HG03378 (cell line): ENCODE measurements at regions not wholly inside any gene's neighbourhood (a gene's known extent, or its start where the extent isn't known, plus 50 kb on each side); places are given as distances from the start of the nearest gene placed in this dataset.
"Not testable (repeated sequence)": the region's sequence is repeated elsewhere in the genome, so short reads cannot be mapped to it uniquely, and the experiment has no call there.

Experiments used
- ATAC-seq: cut with Tn5 transposase; IDR thresholded peaks from one replicate; pipeline ENCODE4 v1.9.1; 2021; ENCODE audit warnings: mild to moderate bottlenecking, moderate library complexity; ENCODE audit not compliant: unreplicated experiment

DNA sequence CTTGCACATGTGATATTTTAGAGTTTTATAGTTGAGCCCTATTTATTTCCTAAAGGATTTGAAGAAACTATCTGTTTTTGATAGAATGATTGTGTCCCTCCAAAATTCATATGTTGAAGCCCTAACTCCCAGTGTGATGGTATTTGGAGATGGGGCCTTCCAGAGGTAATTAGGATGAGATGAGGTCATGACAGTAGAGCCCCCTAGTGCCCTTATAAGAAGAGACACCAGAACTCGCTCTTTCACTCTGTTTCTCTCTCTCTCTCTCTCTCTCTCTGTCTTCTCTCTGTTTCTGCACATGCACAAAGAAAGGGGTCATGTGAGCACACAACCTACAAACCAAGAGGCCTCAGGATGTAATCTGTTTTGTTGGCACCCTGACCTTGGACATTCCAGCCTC lies 921.9 kb upstream of the DIAPH2 start:
- ATAC-seq: no peak

DNA sequence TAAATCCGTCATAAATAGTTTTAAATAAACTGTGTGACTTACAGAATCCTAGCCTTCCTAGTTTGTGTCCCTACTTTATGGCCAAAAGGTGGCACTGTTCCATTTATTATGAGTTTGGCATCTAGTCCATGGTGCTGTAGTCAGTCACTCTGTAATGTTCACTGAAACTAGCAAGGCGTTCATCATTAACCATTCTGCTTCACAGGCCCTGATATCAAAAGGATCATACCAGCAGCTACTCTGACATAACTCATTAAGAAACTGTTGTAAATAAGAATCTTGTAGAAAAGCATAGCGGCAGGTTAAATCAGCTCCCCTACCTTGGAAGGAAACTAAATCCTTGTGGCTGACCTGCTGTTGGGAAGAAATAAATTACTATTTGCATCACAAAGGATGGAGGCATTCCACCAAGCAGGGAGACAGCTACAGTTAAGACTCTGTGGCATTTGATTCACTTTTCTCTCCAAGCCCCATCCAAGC lies 919.6 kb upstream of the DIAPH2 start:
- peak; percentile 81 for ATAC-seq

DNA sequence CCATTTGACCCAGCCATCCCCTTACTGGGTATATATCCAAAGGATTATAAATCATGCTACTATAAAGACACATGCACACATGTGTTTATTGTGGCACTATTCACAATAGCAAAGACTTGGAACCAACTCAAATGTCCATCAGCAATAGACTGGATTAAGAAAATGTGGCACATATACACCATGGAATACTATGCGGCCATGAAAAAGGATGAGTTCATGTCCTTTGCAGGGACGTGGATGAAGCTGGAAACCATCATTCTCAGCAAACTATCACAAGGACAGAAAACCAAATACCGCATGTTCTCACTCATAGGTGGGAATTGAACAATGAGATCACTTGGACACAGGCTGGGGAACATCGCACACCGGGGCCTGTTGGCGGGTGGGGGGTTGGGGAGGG lies 913.4 kb upstream of the DIAPH2 start:
- not testable (repeated sequence) for ATAC-seq

DNA sequence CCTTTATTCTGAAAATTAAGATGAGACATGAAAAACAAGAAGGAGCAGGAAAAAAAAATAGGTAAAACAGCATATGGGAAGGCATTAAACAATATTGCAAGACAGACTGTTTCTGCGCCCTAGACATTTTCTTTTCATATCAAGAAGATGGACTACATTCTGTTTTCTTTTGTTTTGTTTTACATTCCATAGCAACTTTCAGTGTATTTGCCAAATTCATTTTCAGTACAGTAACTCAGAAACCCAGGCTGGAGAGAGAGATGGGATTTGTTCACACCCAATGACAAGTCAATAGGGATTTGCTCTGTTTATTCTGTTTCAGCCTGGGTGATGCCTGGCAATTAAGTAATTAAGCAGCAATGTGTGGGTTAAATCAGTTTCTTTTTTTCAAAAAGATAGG lies 892.8 kb upstream of the DIAPH2 start:
- ATAC-seq: no peak

DNA sequence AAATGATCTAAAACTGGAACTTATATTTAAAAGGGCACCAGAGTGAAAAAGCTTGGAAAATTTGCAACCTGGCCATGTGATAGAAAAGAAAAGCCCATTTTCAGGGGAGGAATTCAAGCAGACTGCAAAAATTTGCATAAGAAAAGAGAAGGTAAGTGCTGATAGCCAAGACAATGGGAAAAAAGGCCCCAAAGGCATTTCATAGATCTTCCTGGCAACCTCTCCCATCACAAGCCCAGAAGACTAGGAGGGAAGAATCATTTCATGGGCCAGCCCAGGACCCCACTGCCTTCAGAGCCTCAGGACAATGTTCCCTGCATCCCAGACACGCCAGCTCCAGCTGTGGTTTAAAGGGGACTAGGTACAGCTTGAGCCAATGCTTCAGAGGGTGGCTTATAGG lies 887.3 kb upstream of the DIAPH2 start:
- no peak for ATAC-seq

DNA sequence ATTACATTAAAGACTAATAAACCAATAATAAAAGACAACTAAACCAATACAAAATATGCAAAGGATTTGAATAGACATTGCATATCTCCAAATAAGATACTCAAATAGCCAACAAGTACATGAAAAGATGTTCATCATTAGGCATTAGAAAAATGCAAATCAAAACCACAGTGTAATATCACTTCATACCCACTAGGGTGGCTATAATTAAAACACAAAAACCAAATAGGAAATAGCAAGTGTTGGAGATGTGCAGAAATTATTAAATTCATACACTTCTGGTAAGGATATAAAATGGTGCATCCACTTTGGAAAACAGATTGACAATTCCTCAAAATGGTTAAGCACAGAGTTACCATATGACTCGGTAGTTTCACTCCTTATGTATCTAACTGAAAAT lies 860.8 kb upstream of the DIAPH2 start:
- no peak for ATAC-seq

DNA sequence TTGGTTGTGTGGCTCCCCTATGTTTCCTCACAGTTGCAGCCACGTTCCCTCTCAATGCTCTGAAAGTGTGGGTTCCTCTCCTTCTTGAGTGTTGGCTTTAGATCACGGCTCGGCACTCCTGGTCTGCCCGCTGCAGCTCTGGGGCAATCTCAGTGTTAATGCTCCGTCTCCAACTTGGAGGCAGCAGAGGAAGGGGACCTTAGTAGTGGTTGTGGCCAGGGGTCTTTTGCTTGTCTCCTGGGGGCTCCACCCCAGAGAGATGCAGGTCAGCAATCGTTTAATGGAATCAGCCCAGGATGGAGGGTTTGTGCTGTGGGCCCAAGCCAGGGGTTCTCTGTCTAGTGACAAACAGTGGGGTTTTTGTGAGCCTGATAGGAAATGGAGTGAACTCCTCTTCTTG lies 849.4 kb upstream of the DIAPH2 start:
- no peak for ATAC-seq

DNA sequence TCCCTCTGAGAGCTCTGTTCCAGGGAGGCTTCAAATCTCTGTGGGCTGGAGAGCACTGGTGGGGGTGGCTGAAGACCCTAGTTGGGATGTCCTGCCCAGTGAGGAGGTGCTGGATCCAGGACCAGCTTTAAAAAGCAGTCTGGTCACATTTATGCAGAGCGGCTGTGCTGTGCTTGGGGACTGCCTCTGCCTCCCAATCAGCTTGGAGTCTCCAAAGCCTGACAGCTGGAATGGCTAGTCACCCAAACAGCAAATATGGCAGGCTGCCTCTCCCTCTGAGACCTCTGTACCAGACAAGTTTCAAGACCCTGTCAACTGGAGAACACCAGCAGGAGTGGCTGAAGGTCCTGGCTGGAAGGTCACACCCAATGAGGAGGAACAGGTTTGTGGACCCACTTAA lies 848.1 kb upstream of the DIAPH2 start:
- ATAC-seq: no peak

DNA sequence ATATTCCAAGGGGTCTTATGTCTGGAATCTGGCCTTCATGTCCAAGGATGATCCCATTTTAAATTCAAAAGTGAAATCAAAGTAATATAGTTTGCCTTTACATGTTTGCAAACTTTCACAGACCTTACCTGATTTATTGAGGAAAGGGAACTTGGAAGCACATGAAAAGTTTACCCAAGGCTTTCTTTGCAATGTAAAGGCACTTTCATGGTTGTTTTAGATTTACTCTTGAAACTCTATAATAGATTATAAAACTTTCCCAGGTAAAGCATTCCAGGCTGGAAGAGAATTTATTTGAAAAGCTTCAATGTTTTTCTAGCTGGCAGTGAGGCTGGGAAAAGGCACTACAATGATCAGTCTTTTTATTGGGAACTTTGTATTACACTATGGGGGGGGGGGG lies 842.8 kb upstream of the DIAPH2 start:
- ATAC-seq: no peak

DNA sequence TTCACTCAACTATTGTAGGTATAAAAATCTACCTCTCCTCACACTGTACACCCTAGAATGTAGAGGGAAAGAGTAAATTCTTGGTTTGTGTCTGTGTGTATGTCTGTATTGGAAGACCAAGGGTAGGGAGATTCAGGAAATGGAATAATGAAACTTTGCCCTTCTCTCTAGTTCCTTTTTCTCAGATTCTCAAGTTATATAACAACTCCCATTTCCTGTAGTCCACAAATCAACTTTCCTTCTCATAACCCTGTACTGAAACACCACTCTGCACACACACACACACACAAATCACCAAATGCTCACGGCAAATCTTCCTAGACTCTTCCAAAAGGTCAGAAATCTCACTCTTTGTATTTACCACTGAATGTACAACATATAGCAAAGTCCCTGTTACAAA lies 824.5 kb upstream of the DIAPH2 start:
- no peak for ATAC-seq

DNA sequence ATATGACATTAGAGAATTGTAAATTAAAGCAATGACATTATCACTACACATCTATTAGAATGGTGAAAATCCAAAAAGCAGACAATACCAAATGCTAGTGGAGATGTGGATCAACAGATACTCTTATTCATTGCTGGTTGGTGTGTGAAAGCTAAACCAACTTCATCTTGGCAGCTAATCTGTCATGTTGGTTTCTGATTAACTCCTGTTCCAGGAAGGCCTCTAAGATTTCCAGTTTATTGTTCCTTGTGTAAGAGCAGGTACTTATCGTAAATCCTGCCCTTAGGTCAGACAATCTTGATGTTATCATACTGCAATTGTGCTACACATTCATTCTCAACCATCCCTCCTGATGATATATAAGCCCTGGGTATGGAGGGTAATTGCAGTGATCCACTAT lies 809.0 kb upstream of the DIAPH2 start:
- ATAC-seq: no peak

DNA sequence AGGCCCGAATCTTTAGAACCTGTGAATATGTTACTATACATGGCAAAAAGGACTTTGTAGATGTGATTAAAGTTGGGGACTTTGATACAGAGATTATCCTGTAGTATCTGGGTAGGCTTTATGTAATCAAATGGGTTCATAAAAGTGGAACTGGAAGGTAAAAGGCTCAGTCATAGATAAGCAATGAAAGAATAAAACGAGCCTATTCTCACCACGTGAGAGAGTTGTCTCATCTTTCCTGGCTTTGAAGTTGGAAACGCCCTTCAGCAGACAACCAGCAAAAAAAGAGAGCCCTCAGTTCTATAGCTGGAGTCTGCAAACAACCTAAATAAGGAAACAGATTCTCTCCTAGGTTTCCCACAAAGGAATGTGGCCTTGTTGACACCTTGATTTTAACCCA lies 805.8 kb upstream of the DIAPH2 start:
- ATAC-seq: no peak

DNA sequence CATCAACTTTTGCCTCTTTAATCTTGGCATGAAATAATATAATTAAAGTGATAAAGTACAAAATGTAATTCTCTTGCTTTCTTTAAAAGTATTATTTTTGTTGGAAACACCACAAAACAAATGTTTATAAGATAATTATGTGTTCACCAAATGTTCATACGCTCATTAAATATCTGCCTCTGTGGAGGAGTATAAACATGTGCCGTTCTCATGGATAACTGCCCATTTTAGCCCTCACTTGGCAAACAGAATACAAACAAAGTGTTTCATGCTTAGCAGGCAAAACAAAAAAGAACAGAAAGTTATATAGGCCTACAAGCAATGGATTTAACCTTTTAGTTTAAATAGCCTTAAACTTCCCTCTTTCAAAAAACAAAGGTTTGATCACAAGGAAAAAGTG lies 800.5 kb upstream of the DIAPH2 start:
- no peak for ATAC-seq

DNA sequence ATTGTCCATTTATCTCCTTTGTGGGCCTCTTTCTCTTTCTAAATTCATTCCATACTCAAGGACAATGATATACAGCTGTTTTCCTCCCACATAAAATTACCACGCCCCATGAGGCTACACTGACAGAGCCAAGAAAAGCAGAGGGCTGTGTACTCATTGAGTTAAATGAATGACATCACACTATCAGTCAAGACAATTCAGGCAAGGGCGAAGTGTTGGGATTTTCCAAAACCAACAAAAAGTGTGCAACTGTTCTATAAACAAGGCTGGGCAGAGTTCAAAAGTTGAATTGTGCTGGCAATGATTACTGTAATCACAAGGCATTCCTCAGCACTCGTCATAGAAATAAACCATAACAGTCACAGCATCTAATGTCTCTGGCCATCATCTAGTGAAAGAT lies 799.6 kb upstream of the DIAPH2 start:
- ATAC-seq: no peak

DNA sequence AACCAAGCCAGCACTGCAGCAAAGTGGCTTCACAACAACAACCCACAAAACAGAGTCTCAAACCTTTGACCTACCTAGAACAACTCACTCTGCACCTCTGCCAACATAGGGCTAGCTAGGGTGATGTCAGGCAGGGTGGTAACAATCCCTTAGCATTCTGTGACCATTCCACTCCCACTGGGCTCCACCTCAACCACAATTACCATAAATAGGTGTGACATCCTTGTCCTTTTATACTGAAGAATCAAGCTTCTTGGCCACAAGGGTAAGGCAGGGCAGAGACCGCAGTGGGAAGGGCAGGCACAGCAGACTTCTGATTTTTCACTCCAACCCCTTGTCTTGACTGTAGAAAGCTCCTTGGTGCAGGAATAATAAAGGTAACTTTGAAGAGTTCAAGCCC lies 795.4 kb upstream of the DIAPH2 start:
- ATAC-seq: no peak

DNA sequence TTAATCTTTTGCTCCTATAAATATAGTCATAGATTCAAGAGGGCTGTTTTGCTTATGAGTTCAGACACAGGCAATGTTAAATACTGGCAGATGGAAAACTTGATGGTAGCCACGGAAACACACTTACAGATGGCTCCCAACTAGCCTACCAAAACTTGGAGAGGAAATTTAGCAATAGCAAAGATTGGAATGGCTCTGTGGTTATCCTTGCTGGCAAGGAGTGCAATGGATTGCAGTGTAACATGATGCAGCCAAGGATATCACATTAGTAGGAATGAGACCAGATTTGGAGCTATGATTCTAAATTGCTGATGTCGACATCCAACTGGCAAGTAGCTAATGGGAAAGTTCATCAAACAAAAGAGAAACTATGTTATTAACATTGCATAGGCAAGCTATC lies 791.0 kb upstream of the DIAPH2 start:
- no peak for ATAC-seq

DNA sequence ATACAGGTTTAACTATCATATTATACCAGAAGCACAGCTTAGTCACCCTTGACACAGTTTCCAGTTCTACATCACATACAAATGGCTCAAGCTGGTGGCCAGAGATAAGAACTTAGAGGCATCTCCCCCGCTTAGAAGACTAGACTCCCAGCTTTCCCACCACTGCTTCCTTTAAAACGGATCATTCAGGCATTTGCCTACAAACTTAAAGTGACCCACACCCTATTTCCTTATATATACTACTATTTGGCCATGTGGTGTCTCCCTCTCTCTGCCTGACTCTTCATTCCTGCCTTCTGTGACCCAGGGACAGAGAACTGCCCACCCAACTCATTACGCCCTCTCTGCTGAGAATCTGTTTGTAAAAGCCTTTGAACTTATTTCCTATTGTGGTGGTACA lies 781.2 kb upstream of the DIAPH2 start:
- no peak for ATAC-seq

DNA sequence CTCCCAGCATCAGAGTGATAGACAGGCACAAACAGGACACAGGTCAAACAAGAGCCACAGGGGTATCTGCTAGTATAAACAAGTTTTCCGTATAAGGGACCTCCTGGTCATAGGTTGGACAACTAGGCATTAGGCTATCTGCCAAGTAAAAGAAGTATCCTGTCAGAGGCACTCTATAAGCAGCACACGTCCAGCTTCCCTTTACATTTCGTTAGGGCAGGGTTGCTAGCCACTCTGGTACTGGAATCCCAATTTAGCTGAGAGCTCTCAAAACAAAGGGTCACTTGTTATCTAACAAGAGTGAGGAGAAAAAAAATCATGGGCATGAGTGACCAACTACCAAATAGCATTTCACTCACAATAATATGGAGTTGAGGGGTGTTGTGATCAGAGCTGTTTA lies 780.7 kb upstream of the DIAPH2 start:
- ATAC-seq: no peak

DNA sequence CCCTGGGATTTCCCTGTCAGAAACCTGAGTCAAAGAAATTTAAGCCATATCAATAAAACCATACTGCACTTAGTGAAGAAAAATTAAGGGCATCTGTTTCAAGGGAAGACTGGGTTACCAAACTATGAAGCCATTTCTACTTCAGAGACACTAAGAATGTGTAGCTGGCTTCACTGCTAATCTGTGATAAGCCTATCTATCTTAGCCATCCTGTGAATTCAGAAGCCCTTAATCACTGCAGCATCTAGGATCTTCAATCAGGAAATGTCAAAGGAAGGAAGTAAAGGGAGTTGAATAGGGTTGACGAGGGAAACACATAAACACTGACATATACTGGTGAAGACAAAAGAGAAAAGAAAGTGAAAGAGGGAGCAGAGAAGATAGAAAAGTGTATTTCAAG lies 777.6 kb upstream of the DIAPH2 start:
- no peak for ATAC-seq

DNA sequence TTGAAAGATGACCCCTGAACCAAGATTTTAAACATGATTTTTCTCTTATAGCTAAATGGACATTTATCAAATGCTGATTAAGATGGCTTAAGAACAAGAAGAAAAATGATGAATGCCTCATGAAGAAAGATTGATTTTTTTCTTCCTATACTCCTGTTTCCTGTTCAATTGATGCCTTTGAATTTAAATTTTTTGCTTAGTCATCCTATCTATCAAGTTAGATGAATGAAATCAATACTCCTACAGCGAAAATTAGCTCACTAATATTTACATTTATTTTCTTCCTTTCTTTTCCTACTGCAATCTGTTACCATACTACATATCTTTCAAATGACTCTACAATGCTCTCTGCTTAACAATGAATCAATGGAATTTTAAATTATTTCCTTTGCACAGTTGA lies 773.6 kb upstream of the DIAPH2 start:
- ATAC-seq: no peak

DNA sequence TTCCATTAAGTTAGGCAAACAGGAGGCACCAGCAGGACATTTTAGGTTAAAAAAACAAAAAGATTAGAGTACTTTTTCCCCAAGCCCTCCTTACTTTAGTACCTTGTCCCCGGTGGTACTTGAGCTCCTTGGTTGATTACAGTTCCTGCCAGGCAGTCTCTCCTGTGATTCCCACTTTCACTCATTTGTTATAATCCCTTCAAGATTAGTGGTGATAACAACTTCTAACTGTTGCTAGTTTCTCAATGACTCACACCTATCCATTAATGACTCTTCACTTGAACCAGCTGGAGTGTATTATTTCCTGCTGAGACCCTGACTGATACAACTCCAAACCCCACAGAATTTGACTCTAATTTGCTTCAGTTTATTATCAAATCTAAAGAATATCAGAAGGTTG lies 765.0 kb upstream of the DIAPH2 start:
- ATAC-seq: no peak

DNA sequence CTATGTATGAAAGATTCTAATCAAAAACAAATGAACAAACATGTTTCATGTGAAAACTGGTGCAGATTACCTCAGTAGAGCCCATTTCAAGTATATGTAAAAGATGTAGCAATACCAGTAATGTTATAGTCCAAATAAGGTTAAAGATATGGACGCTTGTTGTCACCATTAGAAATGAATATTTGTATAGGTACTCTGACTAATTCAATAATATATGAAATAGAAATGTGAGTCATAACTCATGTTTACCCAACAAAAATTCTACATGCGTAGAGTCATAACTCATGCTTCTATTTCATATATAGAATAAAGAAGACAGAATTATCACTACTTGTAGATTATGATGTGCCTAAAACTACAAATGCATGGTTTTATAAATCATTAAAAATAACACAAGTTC lies 739.1 kb upstream of the DIAPH2 start:
- no peak for ATAC-seq

DNA sequence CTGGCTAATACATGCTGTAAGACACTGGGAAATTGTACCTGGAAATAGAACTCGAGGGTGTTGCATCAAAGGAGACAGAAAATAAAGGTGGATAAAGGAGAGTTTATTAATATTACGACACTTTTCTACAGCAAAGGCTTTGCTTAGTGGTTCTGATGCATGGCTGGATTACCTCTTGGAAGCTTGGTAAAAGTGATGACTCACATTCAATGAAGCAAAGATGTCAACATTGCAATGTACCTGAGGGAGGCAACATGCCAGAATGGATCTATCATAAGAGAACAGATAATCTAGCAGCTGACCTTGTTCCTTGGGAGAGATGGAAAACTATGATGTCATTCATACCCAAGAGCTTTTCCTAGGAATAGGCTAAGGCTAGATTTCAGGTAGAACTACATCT lies 735.1 kb upstream of the DIAPH2 start:
- ATAC-seq: no peak

DNA sequence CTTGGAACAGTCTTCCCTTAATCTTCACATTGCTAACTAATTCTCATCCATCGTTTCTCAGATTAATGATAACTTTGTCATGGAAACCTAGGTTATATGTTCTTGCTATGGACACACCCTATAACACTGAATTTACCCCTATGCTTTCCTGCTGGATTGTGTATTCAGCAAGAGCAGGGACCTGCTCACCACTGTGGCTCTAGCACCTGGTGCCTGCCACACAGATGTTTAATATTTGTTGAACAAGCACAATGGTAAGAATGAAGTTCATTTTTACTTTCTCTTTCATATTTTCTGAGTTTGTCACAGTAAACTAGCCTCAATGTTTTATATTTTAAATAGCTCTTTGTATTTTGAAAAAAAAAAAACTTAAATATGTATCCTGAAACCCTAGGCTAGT lies 734.0 kb upstream of the DIAPH2 start:
- ATAC-seq: no peak
